ENCODE measurements at regions not wholly inside any gene's neighbourhood (a gene's known extent, or its start where the extent isn't known, plus 50 kb on each side); places are given as distances from the start of the nearest gene placed in this dataset.
"Not testable (repeated sequence)": the region's sequence is repeated elsewhere in the genome, so short reads cannot be mapped to it uniquely, and the experiment has no call there.

DNA sequence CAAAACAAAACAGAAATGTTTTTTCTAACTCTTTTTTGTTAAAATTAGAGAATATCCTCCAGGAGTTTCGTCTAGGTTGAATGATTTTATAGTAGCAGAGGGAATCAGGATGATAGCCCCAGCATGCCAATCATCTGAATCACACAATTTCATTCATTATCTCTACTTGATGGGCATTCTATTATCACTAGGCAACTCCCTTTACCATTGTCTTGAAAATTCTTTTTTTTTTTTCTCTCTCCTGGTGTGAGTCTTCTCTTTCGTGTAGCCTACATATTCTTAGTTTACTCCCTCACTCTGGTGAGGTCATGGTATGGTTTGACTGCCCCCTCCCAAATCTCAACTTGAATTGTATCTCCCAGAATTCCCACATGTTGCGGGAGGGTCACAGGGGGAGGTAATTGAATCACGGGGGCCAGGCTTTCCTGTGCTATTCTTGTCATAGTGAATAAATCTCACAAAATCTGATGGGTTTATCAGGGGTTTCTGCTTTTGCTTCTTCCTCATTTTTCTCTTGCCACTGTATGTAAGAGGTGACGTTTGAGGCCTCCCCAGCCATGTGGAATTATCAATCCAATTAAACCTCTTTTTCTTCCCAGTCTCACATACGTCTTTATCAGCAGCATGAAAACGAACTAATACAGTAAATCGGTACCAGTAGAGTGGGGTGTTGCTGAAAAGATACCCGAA is 105.0 kb downstream of the OTUD1 start:
- DNase-seq: no peak

DNA sequence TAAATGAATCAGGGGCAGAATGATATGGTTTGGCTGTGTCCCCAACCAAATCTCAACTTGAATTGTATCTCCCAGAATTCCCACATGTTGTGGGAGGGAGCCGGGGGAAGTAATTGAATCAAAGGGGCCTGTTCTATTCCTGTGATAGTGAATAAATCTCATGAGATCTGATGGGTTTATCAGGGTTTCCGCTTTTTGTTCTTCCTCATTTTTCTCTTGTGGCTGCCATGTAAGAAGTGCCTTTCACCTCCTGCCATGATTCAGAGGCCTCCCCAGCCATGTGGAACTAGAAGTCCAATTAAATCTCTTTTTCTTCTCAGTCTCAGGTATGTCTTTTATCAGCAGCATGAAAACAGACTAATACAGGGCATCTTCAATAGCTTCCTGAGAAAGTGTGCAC is 107.0 kb downstream of the OTUD1 start:
- DNase-seq: not testable (repeated sequence)

DNA sequence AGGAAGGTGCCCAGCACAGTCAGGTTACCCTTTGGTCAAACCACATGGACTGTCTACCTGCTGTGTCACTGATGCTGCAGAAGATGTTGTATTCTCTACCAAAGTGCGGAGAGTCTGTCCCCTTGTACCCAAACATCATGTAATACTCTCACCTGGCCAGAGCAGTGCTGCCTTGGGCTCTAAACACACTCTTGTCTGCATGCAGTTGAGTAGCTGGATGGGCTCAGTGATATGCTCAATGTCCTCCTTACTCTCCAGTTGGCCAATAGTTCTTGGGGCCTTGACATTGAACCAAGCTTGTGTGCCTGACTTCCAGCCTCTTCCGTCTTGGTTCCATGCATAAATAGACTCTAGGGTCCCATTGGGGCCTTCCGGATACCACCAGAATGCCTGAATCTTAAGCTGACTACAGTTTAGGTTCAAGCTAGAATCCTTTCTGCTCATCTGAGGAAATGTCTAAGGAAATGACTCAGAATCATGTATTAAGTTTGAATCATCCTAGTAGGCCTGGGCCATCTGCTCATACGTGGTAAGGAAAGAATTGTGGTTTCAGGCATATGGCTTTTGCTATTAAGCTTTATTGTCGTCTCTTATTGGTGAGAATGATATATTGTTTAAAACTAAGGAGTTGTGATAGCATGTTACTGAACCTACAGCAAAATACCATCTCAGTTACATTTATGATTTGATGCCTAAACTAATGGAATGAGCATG is 118.0 kb downstream of the OTUD1 start:
- no peak for DNase-seq

DNA sequence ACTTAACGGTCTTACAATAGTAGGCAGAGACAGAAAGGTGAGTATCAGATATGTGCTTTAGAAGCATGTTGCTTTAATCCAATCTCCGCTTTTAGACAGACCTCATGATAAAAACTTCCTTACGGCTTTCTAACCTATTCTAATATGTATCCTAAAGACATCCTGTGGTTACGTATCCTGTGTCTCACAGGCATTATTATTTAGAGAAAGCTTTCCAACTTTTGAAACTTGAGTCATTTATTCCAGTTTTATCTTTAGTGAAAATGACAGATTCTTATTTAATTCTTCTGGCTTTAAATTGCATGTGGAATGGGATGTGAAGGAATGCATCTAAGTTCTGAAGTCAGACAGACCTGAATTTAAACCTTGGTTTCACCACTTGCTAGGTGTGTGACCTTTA is 118.9 kb downstream of the OTUD1 start:
- no peak for DNase-seq

DNA sequence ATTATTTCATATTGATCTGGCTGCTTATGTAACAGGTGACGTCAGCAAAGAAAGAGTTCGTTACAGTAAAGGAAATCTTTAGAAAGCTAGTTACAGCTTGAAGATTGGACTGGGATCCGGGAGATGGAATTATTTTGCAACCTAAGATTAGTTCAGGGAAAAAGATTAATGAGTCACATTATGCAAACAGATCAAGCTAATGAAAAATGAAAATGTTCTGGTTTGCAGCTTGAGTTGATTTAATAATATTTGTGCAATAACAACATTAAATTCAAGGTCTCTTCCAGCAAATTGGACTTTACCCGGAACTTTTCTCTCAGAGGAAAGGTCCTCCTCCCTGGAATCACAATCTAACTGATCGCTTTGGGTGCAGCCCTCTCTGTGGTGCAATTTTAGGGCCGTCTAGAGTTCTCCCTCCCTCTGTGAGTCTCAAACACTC is 119.5 kb downstream of the OTUD1 start:
- DNase-seq: no peak

DNA sequence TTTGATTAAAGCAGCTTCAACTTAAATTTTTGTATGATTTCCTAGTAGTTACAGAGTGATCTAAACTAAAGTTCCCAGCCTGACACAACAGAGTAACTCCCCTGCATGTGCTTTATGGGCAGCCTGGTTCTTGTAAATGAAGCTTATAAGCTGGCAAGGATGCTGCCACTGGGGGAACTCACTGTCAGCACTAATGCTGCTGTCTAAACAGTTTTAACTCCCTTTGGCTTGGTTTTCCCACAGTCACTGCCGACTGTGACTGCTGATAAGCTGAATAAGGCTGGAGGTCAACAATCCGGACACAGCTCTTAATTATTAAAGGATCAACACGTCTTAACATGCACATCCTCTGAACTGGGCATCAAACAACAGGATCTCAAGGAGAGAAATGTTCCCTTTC is 130.1 kb downstream of the OTUD1 start:
- no peak for DNase-seq

DNA sequence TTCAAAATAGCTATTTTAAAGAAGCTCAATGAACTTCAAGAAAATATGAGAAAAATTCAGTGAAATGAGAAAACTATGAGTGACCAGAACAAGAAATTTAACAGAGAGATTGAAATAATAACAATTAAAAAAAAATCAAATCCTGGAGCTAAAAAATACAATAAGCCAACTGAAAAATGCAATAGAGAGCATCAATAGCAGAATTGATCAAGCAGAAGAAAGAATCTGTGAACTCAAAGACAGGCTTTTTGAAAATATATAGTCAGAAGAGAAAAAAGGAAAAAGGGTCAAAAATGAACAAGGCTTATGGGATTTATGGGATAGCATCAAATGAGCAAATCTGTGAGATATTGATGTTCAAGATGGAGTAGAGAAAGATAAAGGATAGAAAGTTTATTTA is 133.0 kb downstream of the OTUD1 start:
- no peak for DNase-seq

- no peak for DNase-seq
These were observed 143.1 kb downstream of the OTUD1 start for GRCh38 chr10:23581906-23582450.

DNA sequence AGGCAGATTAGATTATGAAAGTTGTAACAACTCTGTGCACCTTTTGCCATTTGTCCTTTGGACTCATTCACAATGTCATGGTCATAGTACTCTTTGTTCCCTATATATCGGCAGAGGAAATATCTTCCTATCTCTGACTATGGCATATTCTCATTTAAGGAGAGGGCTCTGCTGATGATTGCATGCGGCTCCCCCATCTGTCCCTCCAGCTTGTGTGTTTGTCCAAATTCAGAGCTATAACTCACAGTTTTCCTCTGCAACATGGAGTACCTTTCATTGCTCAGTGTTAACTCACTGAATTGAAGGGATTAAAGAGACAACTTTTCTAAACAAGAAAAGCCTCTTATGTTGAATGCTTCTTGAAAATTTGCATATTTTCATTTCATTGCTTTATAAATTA is 145.5 kb downstream of the OTUD1 start:
- no peak for DNase-seq

DNA sequence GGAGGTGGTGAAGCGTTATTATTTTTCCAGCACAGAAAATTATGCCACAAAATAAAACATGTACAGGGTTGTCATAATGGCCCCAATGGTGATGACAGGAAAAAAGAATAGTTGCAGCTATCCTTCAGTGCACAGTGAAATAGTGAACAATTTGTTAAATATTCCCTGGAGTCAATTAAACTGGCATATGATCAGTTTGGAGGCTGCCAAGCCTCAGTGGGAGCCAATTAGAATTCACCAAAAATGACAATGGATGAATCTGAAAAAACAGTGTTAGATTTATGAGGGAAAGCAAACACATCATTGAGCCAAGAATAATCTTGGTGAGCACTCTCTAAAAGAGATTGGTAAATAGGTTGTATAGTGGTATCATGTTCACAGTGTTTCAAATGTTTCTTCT is 146.3 kb downstream of the OTUD1 start:
- no peak for DNase-seq

GRCh38 chr10:23585666-23586065 is 146.8 kb downstream of the OTUD1 start:
- DNase-seq: no peak

- not testable (repeated sequence) for DNase-seq
These were observed 156.4 kb downstream of the OTUD1 start for GRCh38 chr10:23595278-23595677.

DNA sequence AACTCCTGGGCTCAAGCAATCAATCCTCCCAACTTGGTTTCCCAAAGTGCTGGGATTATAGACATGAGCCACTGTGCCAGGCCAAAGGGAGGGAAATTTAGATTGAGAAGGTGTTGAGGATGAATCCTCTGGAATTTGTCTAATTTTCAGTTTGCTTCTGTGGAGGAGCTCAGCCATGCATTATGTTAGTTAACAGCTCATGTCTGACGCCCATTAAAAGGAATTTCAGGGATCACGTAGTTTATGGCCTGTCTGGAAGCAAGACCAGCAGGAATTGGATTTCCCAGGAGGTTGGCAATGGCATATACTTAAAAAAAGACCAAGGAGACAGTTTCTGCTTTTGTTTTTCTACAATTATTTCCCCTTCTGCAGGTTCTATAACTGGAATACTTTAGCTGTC is 165.7 kb downstream of the OTUD1 start:
- no peak for DNase-seq

DNA sequence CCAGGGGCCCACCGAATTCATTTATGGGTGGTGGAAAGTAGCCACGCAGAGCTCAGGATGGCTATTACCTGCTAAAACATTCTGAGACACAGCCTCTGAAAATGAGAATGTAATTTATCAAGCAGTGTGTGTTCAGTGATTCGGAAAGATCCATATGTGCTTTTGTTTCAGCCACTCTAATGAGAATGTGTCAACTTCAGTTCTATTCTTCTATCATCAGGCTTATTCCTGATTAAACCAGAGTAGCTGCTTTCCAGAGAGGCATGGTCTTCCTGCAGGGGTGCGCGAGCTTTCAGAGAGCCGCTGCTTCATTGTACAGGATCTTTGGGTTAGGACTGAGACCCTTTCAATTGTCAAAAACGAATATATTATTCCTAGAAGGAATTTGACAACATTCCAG is 167.6 kb downstream of the OTUD1 start:
- DNase-seq: no peak

DNA sequence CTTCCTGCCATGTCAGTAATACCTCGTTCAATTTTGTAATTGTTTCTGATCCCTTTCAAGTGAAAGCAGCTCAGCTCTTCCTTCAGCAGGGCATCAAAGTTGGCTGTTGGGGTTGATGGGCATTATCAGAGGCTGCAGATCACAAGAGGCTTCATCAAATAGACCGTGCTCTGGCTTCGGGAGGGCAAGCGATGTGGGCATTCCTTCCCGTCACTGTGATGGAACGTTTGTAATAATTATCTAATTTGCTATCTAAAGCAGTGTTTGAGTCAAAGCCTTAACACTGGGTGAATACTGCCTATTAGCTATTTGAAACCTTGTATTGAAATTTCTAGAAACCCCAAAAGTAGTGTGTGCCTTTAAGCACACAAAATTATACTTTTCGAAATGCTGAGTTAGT is 170.1 kb downstream of the OTUD1 start:
- no peak for DNase-seq

DNA sequence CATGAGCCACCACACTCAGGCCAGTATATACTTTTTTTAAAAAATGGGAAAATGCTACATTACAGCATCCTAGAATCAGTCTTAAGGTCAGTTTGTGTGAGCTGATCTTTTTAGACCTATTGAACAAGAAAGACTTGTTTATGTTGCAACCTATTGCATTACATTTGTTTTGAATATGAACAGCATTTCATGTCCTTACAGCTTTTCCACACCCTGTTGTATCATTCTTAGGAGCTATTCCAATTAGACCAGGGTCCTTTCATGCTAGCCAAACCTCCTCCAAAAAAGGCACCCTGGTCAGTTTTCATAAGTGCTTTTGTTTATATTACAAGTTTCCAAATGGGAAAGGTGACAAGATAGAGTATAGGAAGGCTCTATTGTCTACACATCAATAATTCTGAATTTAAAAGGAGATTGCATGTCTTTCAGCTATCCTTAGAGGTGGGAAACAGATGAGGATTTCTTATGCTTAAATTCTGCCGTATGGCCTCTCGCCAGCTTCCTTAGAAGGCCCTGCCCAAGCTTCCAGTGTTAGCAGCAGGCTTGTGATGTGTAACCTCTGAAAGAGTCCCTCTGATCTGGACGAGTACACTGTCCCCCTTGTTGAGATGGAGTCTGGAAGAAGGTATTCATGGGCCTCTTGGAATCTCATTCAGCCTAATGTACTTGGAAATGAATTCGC is 171.9 kb downstream of the OTUD1 start:
- DNase-seq: no peak

GRCh38 chr10:23611308-23612029 is 172.6 kb downstream of the OTUD1 start:
- DNase-seq: no peak

DNA sequence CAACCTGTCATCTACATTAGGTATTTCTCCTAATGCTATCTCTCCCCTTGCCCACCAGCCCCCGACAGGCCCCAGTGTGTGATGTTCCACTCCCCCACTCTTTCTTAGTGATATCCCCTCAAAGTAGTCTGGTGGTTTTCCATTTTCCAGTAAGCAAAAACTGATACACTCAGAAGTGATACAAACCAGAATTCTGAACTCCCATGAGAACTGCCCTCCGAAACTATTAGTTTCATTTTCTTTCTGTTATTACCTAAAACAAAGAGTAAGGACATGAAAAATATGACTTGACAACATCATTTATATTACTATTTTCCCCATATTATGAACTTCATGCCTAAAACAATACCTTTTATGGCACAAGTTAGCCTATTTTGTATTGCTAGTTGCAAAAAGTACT is 175.0 kb downstream of the OTUD1 start:
- no peak for DNase-seq

DNA sequence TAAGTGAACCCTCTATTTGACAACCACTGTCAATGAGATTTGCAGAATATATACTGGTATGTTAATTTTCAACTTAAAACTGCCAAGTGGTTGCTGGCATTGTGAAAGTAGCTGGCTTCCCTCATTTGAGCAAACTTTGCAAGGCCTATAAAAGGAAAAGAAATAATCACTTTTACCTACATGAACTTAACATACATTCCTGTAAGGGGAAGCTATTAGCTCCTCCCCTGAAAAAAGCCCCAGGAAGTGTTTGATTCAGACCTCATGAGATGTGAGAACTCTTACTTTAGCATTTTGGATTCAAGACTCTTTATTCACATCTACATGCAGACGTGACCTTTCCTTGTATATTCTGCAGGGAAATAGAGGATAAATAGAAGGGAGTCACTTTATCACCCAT is 175.6 kb downstream of the OTUD1 start:
- DNase-seq: no peak

DNA sequence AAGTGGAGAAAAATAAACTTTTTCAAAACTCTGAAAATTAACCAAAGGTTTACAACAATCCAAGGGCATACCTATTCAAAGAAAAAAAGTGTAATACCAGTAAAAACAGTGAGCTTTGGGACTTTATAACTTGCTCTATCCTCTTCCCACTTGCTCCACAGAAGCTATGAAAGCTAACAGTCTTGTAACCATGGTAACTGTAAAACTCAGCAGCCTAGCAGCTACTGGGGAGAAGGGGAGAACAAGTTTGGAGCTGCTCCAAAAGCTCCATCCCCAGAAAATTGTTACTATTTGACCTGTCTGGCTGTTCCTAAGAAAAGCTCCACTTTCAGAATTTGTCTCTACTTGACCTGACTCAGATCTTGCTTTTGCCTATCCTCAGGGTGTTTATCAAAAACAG is 191.5 kb downstream of the OTUD1 start:
- no peak for DNase-seq

- no peak for DNase-seq
These were observed 192.0 kb downstream of the OTUD1 start for GRCh38 chr10:23630885-23631284.

GRCh38 chr10:23643111-23643780 is 204.4 kb downstream of the OTUD1 start:
- DNase-seq: no peak
